NCI-H2029 (cell line): ENCODE measurements at regions not wholly inside any gene's neighbourhood (a gene's known extent, or its start where the extent isn't known, plus 50 kb on each side); places are given as distances from the start of the nearest gene placed in this dataset.
"Not testable (repeated sequence)": the region's sequence is repeated elsewhere in the genome, so short reads cannot be mapped to it uniquely, and the experiment has no call there.

ENCODE experiments used
- DNase-seq: peaks from one replicate; lab custom pipeline; 2025; lab: John Stamatoyannopoulos, UW

DNA sequence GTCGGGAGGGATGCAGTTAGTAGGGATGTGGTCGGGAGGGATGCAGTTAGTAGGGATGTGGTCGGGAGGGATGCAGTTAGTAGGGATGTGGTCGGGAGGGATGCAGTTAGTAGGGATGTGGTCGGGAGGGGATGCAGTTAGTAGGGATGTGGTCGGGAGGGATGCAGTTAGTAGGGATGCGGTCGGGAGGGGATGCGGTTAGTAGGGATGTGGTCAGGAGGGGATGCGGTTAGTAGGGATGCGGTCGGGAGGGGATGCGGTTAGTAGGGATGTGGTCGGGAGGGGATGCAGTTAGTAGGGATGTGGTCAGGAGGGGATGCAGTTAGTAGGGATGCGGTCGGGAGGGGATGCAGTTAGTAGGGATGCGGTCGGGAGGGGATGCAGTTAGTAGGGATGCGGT lies 96.2 kb downstream of the BDH1 start:
- not testable (repeated sequence) for DNase-seq

DNA sequence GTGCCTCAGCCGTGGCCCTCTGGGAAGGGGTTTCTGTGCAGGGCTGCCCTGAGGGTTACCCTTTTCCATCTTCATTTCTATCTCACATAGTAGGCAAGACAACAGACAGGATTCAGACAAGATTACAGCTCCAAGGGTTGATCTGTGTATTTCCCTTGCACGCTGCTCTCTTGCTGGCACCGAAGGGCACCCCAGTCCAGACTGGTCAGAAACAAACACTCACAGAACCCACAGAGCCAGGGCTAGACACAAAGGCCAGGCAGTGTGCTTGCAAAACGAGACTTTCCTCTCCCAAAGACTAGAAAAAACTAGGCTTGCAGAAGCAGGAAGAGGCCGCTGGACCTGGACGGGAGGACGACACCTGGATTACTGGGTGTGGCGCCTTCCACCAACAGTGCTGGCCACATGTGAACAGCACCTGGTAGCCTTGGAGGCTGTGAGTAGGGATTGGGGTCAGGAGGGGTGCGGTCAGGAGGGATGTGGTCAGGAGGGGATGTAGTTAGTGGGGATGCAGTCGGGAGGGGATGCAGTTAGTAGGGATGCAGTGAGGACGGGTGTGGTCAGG lies 96.8 kb downstream of the BDH1 start:
- DNase-seq, result no peak

DNA sequence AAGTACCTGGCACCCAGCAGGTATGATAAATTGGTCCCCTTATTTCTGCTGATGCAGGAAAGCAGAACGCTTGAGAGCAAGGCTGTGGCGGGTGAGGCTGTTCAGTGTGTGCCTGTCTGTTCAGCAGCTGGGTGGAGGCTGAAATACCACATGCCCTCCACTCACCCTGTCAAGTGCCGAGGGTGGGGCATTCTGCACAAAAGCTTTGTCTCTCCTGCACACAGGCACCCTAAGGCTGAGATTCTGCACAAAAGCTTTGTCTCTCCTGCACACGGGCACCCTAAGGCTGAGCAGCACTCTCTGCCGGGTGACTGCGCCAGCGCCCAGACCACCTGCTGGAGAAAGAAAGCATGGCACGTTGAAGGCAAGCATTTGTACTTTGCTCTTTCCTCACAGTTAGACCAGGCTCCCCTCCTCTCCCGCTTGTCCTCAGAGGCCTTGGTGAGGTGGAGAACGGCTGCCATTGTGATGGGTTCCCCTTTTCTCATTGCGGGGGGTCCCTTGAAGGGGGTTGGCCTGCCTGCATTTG lies 97.5 kb downstream of the BDH1 start:
- DNase-seq, result no peak

DNA sequence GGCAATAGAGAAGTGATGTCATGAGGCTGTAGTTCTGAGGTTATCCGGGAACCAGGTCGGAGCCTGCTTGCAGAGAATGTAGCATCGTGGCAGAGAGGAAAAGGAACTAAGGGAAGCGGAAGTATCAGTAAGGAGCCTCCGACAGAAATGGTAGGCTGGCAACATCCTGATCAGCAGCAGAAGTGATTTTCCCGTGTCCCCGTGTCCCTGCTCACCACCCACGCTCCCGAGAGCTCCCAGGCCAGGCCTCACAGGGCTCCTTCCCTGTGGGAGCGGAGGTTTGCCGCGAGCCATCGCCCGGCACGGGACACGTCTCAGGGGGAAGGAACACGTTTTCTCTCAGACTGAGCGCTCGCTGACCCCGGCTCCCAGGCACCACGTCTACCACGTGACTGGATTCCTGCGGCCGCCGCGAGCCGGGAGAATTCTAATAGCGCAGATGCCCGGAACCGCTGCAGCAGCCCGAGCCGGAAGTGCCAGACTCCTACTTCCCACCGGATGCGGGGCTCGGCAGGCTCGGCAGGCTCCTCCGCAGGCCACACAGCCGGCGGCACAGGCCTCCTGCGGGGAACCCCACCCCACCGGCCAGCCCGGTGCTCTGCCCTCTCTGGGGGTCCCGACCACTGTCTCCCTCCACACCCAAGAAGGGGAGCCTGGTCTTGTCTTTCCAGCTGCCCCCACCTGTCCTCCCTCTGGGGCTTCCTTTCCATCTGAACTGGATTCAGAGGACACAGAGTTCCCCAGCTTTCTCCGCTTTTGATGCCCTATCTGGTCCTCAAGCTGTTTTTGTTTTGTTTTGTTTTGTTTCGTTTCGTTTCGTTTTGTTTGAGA lies 99.3 kb downstream of the BDH1 start:
- no peak for DNase-seq

DNA sequence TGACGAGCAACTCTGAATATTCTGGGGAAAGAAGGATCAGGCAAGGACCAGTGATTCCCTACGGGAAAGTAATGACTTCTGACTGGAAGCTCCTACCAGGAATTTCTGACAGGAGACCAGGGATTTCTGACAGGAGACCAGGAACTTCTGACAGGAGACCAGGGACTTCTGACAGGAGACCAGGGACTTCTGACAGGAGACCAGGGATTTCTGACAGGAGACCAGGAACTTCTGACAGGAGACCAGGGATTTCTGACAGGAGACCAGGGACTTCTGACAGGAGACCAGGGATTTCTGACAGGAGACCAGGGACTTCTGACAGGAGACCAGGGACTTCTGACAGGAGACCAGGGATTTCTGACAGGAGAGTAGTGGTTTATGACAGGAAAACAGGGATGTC lies 100.9 kb downstream of the BDH1 start:
- DNase-seq, result not testable (repeated sequence)

DNA sequence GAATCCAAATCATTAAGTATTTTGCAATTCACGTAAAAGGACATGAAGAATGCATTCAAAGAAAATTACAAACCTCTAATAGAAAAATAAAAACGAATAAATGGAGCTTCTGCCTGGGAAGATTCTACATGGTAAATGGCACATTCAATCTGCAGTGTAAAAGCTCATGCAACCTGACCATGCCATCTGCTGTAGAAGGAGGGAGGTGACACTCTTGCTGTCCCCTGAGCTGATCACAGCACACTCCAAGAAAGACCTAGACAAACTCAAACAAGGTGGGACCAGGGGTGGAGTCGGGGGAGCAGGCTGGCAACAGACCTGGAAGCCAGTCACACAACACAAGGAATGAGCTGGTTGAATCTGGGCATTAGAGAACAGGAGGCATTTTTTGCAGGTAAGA lies 101.8 kb downstream of the BDH1 start:
- no peak for DNase-seq

DNA sequence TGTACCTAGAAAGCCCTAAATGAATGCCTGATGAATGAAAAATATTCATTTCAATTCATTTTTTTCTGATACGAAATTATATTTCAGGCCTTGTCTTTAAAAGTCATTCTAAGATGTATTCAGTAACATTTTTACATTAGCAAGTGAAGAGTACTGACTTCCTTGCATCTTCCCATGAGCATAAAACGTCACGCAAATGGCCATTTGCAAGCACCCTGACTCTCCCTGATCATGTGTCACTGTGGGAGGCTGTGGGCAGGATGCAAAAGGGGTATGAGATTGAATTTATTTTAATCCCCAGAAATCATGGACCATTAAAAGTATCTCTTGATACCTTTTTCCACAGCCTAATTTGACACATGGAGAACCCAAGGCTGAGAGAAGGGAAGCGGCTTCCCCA lies 105.0 kb downstream of the BDH1 start:
- no peak for DNase-seq

DNA sequence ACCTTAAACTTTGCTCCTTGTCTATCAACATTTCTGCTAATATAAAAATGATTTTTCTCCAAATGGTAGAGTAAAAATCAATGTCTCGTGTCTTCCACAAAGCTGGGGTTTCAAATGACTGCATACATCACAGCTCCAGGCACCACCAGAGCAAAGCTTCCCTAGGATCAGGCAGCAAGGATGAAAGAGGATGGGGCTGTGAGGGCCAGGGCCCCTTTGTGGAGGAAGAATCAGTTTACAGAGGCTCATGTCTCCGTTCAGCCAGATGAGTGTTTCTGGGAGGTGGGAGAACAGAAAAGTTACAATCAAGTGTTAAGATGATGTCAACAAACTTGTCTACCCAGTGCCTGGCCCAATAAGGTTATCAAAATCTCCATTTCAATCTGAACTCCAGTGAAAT lies 105.5 kb downstream of the BDH1 start:
- no peak for DNase-seq

DNA sequence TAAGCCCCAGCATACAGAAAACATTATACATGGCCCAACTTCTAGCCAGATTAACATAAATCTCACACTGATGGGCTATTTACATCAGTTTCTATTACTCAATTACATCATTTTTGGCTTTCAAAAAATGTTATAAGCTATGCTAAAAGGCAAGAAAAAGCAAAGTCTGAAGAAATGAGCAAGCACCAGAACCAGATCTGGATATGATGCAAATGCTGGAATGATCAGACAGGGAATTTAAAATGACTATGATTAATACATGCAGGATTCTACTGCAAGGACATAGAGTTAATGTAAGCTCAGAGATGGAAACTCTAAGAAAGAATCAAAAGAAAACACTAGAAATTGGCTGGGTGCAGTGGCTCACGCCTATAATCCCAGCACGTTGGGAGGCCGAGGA lies 106.6 kb downstream of the BDH1 start:
- DNase-seq, result not testable (repeated sequence)

DNA sequence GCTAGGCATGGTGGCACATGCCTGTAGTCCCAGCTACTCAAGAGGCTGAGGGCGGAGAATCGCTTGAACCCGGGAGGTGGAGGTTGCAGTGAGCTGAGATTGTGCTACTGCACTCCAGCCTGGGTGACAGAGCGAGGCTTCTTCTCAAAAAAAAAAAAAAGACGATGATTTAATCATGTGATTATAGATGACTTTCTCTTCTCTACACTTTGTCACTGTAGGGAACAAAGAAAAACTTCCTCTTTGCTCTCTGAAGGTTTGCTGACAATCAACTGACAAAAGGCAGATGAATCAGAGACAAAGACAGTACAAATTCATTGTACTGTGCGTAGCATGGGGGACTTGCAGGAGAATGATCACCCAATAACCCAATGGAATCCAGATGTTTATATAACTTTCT lies 108.0 kb downstream of the BDH1 start:
- DNase-seq, result not testable (repeated sequence)

DNA sequence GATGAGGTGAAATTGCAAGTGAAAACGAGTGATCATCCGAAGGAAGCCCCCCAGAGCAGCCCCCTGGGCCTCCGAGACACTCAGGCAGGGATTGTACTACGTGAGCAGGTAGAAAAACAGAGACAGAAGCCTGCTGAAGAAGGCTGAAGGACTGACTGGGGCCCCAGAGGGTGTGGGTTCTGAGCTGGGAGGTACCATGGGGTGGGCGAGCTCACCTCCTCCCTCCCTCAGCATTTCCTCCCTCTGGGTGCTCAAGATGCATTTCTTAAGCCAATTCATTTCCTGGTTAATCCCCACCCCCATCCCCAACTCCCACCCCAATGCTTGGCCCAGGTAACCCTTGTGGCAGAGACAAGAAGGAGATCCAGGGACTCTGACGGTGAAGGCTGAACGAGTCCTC lies 108.7 kb downstream of the BDH1 start:
- no peak for DNase-seq

DNA sequence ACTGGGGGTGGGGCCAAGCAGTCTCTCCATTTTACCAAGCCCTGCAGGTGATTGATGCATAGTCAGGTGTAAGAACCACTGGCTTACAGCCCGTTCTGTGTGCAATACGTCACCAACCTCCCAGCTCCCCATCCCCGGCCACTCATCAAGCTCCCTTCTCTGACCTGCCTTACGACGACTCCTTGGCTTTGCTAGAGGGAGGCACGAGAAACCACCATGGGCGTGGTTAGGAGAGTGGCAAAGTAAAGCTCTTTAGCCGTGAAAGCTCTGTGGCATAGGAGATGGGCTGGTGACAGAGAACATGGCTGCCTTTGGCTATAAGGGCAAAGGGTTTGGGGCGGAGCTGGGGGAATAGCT lies 109.1 kb downstream of the BDH1 start:
- no peak for DNase-seq

DNA sequence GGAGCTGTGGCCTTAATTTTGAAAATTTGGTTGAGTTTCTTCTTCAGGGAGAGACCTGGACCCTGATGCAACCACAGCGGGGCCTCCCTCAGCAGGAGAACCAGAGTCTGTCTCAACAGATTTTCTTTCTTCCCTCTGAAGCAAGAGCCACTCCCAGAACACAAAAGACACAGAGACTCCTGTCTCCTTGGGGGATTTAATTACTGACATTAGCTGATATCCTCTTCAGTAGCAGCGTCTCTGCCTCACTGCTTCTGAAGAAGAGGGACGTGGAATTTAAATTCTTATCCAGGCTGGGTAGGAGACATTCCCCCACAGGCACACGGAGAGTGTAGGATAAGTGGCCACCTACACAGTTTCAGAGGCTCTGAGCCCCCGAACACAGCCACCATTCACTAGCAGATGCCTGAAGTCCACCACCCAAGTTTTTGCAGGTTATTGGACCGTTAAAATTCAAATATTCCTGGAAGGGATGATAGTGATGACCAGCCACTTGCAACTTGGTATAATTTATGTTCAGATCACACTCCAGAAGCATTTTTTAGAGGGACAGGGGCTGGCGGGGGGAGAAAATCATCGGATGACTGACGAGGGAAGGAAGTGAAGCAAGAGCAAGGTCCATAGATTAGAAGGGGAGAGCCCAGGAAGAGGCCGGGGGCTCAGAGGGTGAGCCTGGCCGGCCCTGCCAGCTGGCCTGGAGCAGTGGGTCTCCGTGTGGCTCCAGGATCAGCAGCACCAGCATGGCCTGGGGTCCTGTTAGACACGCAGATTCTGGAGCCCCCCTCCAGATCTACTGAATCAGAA lies 109.7 kb downstream of the BDH1 start:
- DNase-seq, result no peak

DNA sequence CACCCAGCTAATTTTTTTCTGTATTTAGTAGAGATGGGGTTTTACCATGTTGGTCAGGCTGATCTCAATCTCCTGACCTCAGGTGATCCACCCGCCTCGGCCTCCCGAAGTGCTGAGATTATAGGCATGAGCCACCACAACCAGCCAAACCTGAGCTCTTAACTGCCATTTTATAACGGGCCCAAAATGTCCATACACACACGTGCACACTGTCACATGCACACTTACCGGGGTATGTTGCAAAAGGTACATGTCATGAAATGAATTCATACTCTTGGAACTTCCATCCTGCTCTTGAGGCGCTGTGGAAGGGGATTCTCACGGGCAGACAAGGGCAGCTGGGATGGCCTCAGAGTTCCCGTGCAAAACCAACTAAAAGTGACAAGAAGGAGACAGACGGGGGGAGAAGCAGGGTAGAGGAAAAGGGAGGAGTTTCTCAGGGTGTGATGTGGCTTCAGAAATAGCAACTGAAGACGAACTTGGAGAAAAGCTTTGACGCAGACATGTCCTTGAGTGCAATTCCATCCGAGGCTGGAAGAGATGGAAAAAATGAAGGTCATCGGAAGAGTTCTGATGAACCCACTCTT lies 110.9 kb downstream of the BDH1 start:
- no peak for DNase-seq

DNA sequence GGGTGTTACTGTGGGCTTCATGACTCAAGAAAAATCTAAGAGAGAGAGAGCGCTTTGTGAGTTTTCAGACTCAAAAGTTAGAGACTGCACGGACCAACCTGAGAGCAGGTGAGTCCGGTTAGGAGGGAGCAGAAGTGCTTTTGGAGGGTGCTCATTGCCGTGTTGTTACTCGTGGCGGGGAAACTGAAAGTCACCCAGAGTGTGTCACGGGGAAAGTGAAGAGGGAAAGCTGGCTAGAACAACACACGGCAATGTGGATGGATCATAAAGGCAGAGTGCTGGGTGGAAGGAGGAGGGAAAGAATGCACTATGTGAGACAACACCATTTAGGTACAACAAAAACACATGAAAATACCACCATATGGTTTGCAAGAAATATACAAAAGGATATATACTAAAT lies 112.3 kb downstream of the BDH1 start:
- no peak for DNase-seq

DNA sequence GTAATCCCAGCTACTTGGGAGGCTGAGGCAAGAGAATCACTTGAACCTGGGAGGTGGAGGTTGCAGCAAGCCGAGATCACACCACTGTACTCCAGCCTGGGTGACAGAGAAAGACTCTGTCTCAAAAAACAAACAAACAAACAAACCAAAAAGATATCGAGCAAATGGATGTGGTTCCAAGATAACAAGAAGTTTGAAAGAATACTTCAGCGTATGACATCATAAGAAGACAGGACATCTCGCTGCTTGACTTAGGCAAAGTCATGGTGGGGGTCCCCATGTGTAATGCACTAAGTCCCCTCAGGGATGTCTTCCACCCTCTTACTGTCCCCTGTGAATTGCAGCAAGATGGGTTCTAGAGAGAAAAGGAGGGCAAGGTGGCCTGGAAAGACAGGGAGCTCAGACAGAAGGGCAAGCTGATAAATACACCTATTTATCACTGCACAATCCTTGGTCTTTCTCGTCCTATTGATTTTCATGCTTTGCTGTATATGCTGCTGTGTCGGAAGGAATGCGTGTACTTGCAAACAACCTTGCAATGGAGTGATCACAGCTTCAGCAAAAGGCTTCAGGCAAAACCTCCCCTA lies 115.0 kb downstream of the BDH1 start:
- no peak for DNase-seq

DNA sequence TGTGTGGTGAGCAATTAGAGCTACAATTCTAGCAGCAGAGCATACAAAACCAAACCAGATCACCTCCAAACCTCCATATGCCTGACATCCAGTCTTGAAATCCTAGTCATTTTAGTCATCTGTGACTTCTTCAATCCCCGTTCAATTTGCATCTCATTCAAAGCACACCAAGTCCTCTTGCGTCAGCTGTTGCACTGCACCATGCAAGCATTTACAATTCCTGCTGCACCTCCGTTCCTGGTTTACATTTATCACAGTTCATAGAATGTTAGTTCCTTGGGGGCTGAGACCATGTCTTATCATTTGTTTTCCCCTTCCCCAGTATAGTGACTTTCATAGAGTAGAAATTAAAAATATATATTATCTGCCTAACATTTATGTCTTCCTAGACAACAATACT lies 116.9 kb downstream of the BDH1 start:
- DNase-seq, result no peak

DNA sequence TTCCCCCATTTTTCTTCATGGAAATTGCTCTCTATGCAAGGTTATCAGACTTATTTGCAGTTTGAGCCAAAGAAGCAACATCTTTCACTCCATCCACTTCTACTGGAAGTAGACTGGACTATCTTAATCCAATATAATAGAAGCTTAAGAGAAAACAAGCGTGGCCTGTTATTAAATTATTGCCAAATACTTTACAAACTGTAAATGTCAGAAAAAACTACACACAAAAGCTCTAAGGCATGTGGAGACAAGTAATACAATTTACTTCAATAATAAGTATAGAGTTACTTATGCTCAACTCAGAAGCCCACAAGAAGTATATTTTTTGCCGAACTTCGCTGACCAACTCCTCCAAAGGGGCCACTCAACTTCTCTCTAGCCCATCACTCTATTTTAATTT lies 120.3 kb downstream of the BDH1 start:
- no peak for DNase-seq

DNA sequence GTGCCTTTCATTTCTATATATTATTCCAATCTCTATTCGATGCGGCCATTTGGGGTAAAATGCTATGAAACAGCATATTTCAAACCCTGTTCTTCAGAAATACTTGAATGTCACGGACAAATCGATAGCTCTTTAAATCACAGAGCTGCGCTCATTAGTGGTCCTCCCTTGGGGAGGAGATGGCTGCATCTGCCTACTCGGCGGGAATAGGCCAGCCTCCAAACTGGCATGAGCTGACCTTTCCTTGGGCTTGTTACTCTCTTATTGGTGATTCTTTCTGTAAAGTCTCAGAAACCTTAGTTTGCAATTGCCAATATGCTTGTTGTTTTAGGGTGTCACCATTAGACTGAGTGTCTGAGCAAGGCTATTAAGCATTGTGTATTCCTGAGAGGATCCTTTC lies 120.9 kb downstream of the BDH1 start:
- DNase-seq, result no peak

DNA sequence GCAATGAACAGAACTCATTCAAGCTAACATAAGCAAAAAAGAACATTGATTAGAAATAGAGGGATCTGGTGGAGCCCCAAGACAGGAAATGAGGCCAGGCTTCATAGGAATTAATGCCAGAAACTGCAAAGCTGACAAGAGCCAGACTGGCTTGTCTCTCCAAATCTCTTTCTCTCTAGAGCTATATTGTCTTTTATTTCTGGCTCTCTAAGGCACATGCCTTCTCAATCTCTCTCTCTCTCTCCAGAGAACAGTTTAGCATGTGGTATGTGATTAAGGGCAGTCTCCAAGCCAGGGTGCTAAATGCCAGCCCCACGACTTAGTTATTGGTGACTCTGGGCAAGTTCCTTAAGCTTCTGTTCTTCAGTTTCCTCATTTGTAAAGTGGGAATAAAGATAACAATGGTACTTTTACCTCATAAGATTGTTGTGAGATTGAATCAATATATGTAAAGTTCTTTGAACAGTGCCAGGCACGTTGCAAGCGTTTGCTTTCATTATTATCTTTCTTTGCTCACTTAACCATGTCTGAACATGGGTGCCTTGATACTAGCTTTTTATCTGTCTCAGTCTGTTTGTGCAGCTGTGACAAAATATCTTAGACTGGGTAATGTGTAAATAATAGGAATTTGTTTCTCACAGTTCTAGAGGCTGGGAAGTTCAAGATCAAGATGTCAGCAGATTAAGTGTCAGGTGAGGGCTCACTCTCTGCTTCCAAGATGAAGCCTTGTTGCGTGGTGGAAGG lies 123.2 kb downstream of the BDH1 start:
- no peak for DNase-seq

DNA sequence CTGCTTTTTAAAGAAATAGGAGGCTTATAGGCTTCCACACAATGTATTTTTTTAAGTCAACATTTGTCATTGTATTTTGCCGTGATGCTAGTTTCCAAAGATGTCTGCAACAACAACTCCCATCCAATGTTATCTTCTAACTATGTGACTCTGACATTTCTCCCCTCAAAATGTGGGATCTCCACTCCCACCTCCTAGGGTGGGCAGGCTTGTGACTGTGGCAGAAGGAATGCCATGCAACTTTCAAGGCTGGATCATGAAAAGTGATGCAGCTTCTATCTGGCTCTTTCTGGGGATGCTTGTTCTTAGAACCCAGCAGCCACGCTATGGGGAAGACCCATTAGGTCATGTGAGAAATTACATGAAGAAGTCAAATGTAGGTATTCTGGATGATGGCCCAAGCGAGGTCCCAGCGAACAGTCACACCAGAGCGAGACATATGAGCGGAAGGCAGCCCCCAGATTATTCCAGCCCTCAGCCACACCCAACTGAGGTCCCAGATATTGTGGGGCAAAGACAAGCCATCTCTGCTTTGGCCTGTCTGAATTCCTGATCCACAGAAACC lies 124.3 kb downstream of the BDH1 start:
- no peak for DNase-seq
